H1 (cell line): ENCODE measurements at regions not wholly inside any gene's neighbourhood (a gene's known extent, or its start where the extent isn't known, plus 50 kb on each side); places are given as distances from the start of the nearest gene placed in this dataset.

Source experiments
- CTCF ChIA-PET: fragments of 300-600 bp; sonication (Branson Sonifier 250); formaldehyde crosslinking; loops from one replicate; lab custom pipeline; 2021; ENCODE audit not compliant: partially characterized antibody; lab: Charles Lee
- POLR2A ChIA-PET: fragments of 300-600 bp; sonication (Branson Sonifier 250); formaldehyde crosslinking; loops from one replicate; lab custom pipeline; 2021; ENCODE audit warnings: inconsistent platforms; ENCODE audit not compliant: partially characterized antibody; lab: Charles Lee
- DNase-seq, 2 experiments: peaks; one replicate each; pipeline versions ENCODE4 v3.0.0 to v3.0.0-alpha.2; 2010 to 2022; ENCODE audit warnings: low spot score in 2 of 2, low read depth in 1 of 2, mixed read lengths in 1 of 2
- FAIRE-seq: peaks from 2 replicates; lab custom pipeline; 2011; peaks lifted over from hg19 to GRCh38; lab: Jason Lieb, UNC
- H2AFZ ChIP-seq: 2 replicates; pipeline ENCODE4 v1.8.1; 2012; ENCODE audit warnings: low read length, inconsistent platforms
- H2AK5ac ChIP-seq: 2 replicates; pipeline ENCODE4 v1.6.1; 2013; ENCODE audit warnings: low read depth, low read length
- H2BK120ac ChIP-seq: replicated peaks from 2 replicates; pipeline ENCODE3; 2013; ENCODE audit warnings: low read depth, low read length, inconsistent platforms
- H2BK12ac ChIP-seq: 2 replicates; pipeline ENCODE4 v1.6.1; 2013; ENCODE audit warnings: low read depth, low read length
- H2BK15ac ChIP-seq: 2 replicates; pipeline ENCODE4 v1.6.1; 2013; ENCODE audit warnings: low read length
- H2BK20ac ChIP-seq: 2 replicates; pipeline ENCODE4 v1.6.1; 2013; ENCODE audit warnings: low read length
- H2BK5ac ChIP-seq: 2 replicates; pipeline ENCODE4 v1.6.1; 2013; ENCODE audit warnings: low read depth, low read length
- H3K14ac ChIP-seq: 2 replicates; pipeline ENCODE4 v1.6.1; 2013; ENCODE audit warnings: inconsistent platforms; ENCODE audit not compliant: insufficient read length
- H3K18ac ChIP-seq: 2 replicates; pipeline ENCODE4 v1.6.1; 2013; ENCODE audit warnings: low read length; ENCODE audit errors: extremely low read depth
- H3K23ac ChIP-seq: 2 replicates; pipeline ENCODE4 v1.6.1; 2013; ENCODE audit warnings: inconsistent platforms; ENCODE audit not compliant: insufficient read length
- H3K23me2 ChIP-seq: 2 replicates; pipeline ENCODE4 v1.6.1; 2013; ENCODE audit warnings: low read depth, low read length
- H3K27ac ChIP-seq: 2 replicates; pipeline ENCODE4 v1.6.1; 2011; ENCODE audit warnings: low read depth, low read length, inconsistent platforms
- H3K27me3 ChIP-seq, 4 experiments: replicated peaks in 1 of 4; 1 replicate in 1 of 4; 2 replicates in 3 of 4; pipeline versions ENCODE4 v1.6.1 to v1.8.1; 2011 to 2013; ENCODE audit warnings: low read length in 3 of 4, mild to moderate bottlenecking in 3 of 4, inconsistent platforms in 2 of 4, mixed read lengths in 2 of 4, moderate library complexity in 1 of 4; ENCODE audit not compliant: control insufficient read depth in 3 of 4, insufficient read depth in 3 of 4; ENCODE audit errors: extremely low read depth in 1 of 4
- H3K36me3 ChIP-seq, 4 experiments: 2 replicates each; pipeline versions ENCODE4 v1.6.1 to v1.8.1; 2011 to 2013; ENCODE audit warnings: mild to moderate bottlenecking in 4 of 4, low read length in 3 of 4, moderate library complexity in 2 of 4, control low read depth in 1 of 4, inconsistent platforms in 1 of 4; ENCODE audit not compliant: insufficient read depth in 4 of 4, control insufficient read depth in 2 of 4
- H3K4ac ChIP-seq: replicated peaks from 2 replicates; pipeline ENCODE3; 2013; ENCODE audit warnings: low read length, low read depth, mixed read lengths, inconsistent platforms; ENCODE audit not compliant: insufficient read length
- H3K4me1 ChIP-seq, 4 experiments: replicated peaks in 1 of 4; 1 replicate in 1 of 4; 2 replicates in 3 of 4; pipeline versions ENCODE4 v1.6.1 to v1.8.1; 2011 to 2013; ENCODE audit warnings: low read length in 3 of 4, inconsistent platforms in 2 of 4, mixed read lengths in 1 of 4; ENCODE audit not compliant: insufficient read depth in 4 of 4, control insufficient read depth in 3 of 4
- H3K4me2 ChIP-seq, 2 experiments: 2 replicates each; pipeline versions ENCODE4 v1.6.1 to v1.8.1; 2011 to 2013; ENCODE audit warnings: low read depth in 2 of 2, low read length in 2 of 2, control low read depth in 1 of 2, inconsistent platforms in 1 of 2, mild to moderate bottlenecking in 1 of 2; ENCODE audit not compliant: insufficient read depth in 1 of 2
- H3K4me3 ChIP-seq, 4 experiments: fragments of 200-600, 300-600 bp in 1 of 4; sonication (generic), shearing (Covaris generic), sonication (Bioruptor Twin) in 1 of 4; 2 replicates each; pipeline versions ENCODE4 v1.5.1 to v1.8.1; 2011 to 2016; ENCODE audit warnings: low read length in 4 of 4, low read depth in 3 of 4, control low read depth in 2 of 4, inconsistent platforms in 2 of 4, mild to moderate bottlenecking in 2 of 4, mixed read lengths in 1 of 4, moderate library complexity in 1 of 4; ENCODE audit not compliant: insufficient read depth in 2 of 4; ENCODE audit errors: extremely low read depth in 1 of 4
- H3K56ac ChIP-seq: replicated peaks from 2 replicates; pipeline ENCODE3; 2013; ENCODE audit warnings: low read depth, mild to moderate bottlenecking, mixed read lengths, low read length, inconsistent platforms; ENCODE audit not compliant: insufficient read length
- H3K79me1 ChIP-seq: 2 replicates; pipeline ENCODE4 v1.6.1; 2013; ENCODE audit warnings: low read depth, low read length, control low read depth
- H3K79me2 ChIP-seq, 2 experiments: 2 replicates each; pipeline versions ENCODE4 v1.6.1 to v1.8.1; 2012 to 2013; ENCODE audit warnings: low read length in 2 of 2, mild to moderate bottlenecking in 2 of 2, inconsistent platforms in 1 of 2; ENCODE audit not compliant: insufficient read depth in 2 of 2, control insufficient read depth in 1 of 2
- H3K9ac ChIP-seq, 4 experiments: replicated peaks in 1 of 4; 1 replicate in 1 of 4; 2 replicates in 3 of 4; pipeline versions ENCODE4 v1.6.1 to v1.8.1; 2011 to 2013; ENCODE audit warnings: low read depth in 3 of 4, low read length in 3 of 4, control low read depth in 2 of 4, mild to moderate bottlenecking in 2 of 4, moderate library complexity in 2 of 4, inconsistent platforms in 1 of 4; ENCODE audit errors: extremely low read depth in 1 of 4
- H3K9me3 ChIP-seq, 2 experiments: 2 replicates each; pipeline versions ENCODE4 v1.6.1 to v1.8.1; 2012 to 2013; ENCODE audit warnings: mild to moderate bottlenecking in 2 of 2, moderate library complexity in 2 of 2, control low read depth in 1 of 2, inconsistent platforms in 1 of 2, low read depth in 1 of 2, low read length in 1 of 2, mixed read lengths in 1 of 2; ENCODE audit not compliant: insufficient read depth in 2 of 2
- H4K20me1 ChIP-seq, 2 experiments: replicated peaks in 1 of 2; 2 replicates each; pipeline versions ENCODE3 to v1.8.1; 2011 to 2013; ENCODE audit warnings: inconsistent platforms in 2 of 2, low read length in 2 of 2, mild to moderate bottlenecking in 1 of 2; ENCODE audit not compliant: insufficient read depth in 2 of 2, control insufficient read depth in 1 of 2
- H4K5ac ChIP-seq: 2 replicates; pipeline ENCODE4 v1.6.1; 2013; ENCODE audit warnings: low read length, low read depth, mixed read lengths, inconsistent platforms; ENCODE audit not compliant: insufficient read length
- H4K8ac ChIP-seq: 2 replicates; pipeline ENCODE4 v1.8.0; 2013; ENCODE audit warnings: mild to moderate bottlenecking, moderate library complexity, low read length, inconsistent platforms; ENCODE audit not compliant: insufficient read depth; ENCODE audit errors: extremely low read depth
- H4K91ac ChIP-seq: replicated peaks from 2 replicates; pipeline ENCODE3; 2013; ENCODE audit warnings: low read length, mixed read lengths, inconsistent platforms; ENCODE audit not compliant: insufficient read length
- CBX5 ChIP-seq: fragments of 300-800, 300-1000 bp; sonication (generic); IDR thresholded peaks from 2 replicates; pipeline ENCODE4 v1.7.1; 2016; ENCODE audit warnings: antibody characterized with exemption, low read length, low read depth
- GTF2F1 ChIP-seq: IDR thresholded peaks from 2 replicates; pipeline ENCODE4 v1.6.1; 2012; ENCODE audit warnings: low read depth, low read length, improper control_type of control experiment, borderline replicate concordance
- JUN ChIP-seq: IDR thresholded peaks from 2 replicates; pipeline ENCODE4 v1.6.1; 2011; ENCODE audit warnings: low read depth, mild to moderate bottlenecking, improper control_type of control experiment, low read length
- JUND ChIP-seq: IDR thresholded peaks from 2 replicates; pipeline ENCODE4 v1.6.1; 2011; ENCODE audit warnings: mild to moderate bottlenecking, improper control_type of control experiment, low read length
- RAD21 ChIP-seq, 2 experiments: IDR thresholded peaks in 1 of 2; conservative IDR thresholded peaks in 1 of 2; 2 replicates each; pipeline ENCODE4 v1.6.1; 2011; ENCODE audit warnings: low read depth in 2 of 2, low read length in 2 of 2, improper control_type of control experiment in 1 of 2, inconsistent platforms in 1 of 2, mild to moderate bottlenecking in 1 of 2, moderate library complexity in 1 of 2
- SAP30 ChIP-seq: fragments of 300-600 bp; sonication (generic); IDR thresholded peaks from 2 replicates; pipeline ENCODE4 v1.7.1; 2012; ENCODE audit warnings: low read length, moderate library complexity, mild to moderate bottlenecking, inconsistent platforms; ENCODE audit not compliant: insufficient read depth, insufficient replicate concordance
- SIX5 ChIP-seq: IDR thresholded peaks from 2 replicates; pipeline ENCODE4 v1.6.1; 2011; ENCODE audit warnings: mild to moderate bottlenecking, low read depth, low read length
- SP1 ChIP-seq: IDR thresholded peaks from 2 replicates; pipeline ENCODE4 v1.6.1; 2011; ENCODE audit warnings: low read depth, low read length
- YY1 ChIP-seq: IDR thresholded peaks from 2 replicates; pipeline ENCODE4 v1.6.1; 2011; ENCODE audit warnings: low read depth, mild to moderate bottlenecking, low read length
- WGBS, 2 experiments: shearing (Covaris generic) in 1 of 2; methylation state at CpG; one replicate each; pipeline versions ENCODE4 v1.1.6 to v1.1.7; 2013 to 2015; ENCODE audit warnings: low lambda C conversion rate in 2 of 2, mixed read lengths in 2 of 2, inconsistent platforms in 1 of 2, low coverage in 1 of 2, missing lambda C conversion rate in 1 of 2; ENCODE audit not compliant: insufficient replicate concordance in 2 of 2, insufficient coverage in 1 of 2, insufficient read length in 1 of 2; ENCODE audit errors: extremely low coverage in 1 of 2, missing lambda C conversion rate in 1 of 2; 5-methylcytosine and 5-hydroxymethylcytosine counted together
- TF ChIP-seq, protein P1 (sequence below): IDR thresholded peaks from 2 replicates; pipeline ENCODE4 v1.6.1; 2011; ENCODE audit warnings: low read depth, mild to moderate bottlenecking, low read length; ENCODE audit not compliant: insufficient read depth

DNA sequence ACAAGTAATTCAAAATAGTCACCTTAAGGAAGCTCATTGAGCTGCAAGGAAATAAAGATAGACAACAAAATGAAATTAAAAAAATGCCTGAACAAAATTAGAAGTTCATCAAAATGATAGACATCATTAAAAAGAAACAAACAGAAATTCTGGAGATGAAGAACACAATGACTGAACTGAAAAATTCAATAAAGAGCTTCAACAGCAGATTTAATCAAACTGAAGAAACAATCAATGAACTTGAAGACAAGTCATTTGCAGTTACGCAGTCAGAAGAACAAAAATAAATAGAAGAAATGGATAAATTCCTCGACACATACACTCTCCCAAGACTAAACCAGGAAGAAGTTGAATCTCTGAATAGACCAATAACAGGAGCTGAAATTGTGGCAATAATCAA is 390.0 kb upstream of the SPAG17 start:
- Histone ChIP-seq H3K27ac (no peak overlapping the region), H2BK20ac (no peak overlapping the region), H2AK5ac (no peak overlapping the region), H3K14ac (no peak overlapping the region), H3K79me2 (no peaks in the 10 kb centered on the region), H2BK5ac (no peak overlapping the region), H3K4me1 (no peaks in the 10 kb centered on the region), H3K4me2 (no peak overlapping the region), H2BK12ac (no peak overlapping the region), H3K9me3 (peaks cover 0 to 7% of the 10 kb centered on the region in 2 experiments; a peak in 2 of 4 replicates), H3K79me1 (no peaks in the 10 kb centered on the region), H3K9ac (no peak overlapping the region), H3K4ac (no peak overlapping the region), H3K56ac (no peak overlapping the region), H2AFZ (no peak overlapping the region), H3K18ac (no peak overlapping the region), H2BK120ac (no peak overlapping the region), H4K8ac (no peak overlapping the region), H4K5ac (no peak overlapping the region), H4K91ac (no peak overlapping the region), H4K20me1 (no peaks in the 10 kb centered on the region), H3K23me2 (no peaks in the 10 kb centered on the region), H3K23ac (no peak overlapping the region), H3K36me3 (no peaks in the 10 kb centered on the region), H2BK15ac (no peak overlapping the region), H3K27me3 (no peaks in the 10 kb centered on the region), H3K4me3 (no peak overlapping the region)
- FAIRE-seq (no peak), DNase-seq (no peak)
- 100% methylated on average over 2 of the region's 2 CpGs; no CpG with 5 or more reads in 1 of the 2 experiments for WGBS, 2 experiments
- TF ChIP-seq YY1, result no peak
- TF ChIP-seq SP1, result no peak
- no peak for TF ChIP-seq RAD21 (IDR thresholded peaks at IDR 0.05 in 1 of 2, conservative IDR thresholded peaks at IDR 0.05 in 1 of 2; ENCODE audit: low read depth in 2 of 2, low read length in 2 of 2)
- TF ChIP-seq JUN, result no peak
- no peak for TF ChIP-seq SAP30
- TF ChIP-seq GTF2F1, result no peak
- TF ChIP-seq JUND, result no peak
- TF ChIP-seq, protein P1, sequence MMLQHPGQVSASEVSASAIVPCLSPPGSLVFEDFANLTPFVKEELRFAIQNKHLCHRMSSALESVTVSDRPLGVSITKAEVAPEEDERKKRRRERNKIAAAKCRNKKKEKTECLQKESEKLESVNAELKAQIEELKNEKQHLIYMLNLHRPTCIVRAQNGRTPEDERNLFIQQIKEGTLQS, result no peak
- TF ChIP-seq SIX5, result no peak
- no peak for TF ChIP-seq CBX5
- POLR2A ChIA-PET, result no interaction called here
- CTCF ChIA-PET, result interaction anchor here (0.6 to 1.0 kb wide), 2 partner anchors 272 to 421 kb away, joined by 3 to 4 read pairs; no protein-coding TSS in a partner anchor
